Fibroblast of the conjunctiva (primary cell): ENCODE measurements at regions not wholly inside any gene's neighbourhood (a gene's known extent, or its start where the extent isn't known, plus 50 kb on each side); places are given as distances from the start of the nearest gene placed in this dataset.
A peak's percentile ranks its signal among the peaks of the same experiment; 100 is the strongest.

Source experiments
- DNase-seq: peaks from one replicate; pipeline ENCODE4 v3.0.0-alpha.2; 2010; ENCODE audit warnings: low read depth

- DNase-seq = no peak
Measured at GRCh38 chr6:131383421-131384411, 189.3 kb upstream of the ARG1 start.

- DNase-seq = no peak
Measured at GRCh38 chr6:131387562-131388447, 185.2 kb upstream of the ARG1 start.

GRCh38 chr6:131390322-131390721 is 182.7 kb upstream of the ARG1 start:
- no peak for DNase-seq

- DNase-seq = no peak
Measured at GRCh38 chr6:131391116-131391515, 181.9 kb upstream of the ARG1 start.

- DNase-seq = no peak
Measured at GRCh38 chr6:131393433-131393832, 179.6 kb upstream of the ARG1 start.

- no peak for DNase-seq
Measured at GRCh38 chr6:131394768-131395432, 178.1 kb upstream of the ARG1 start.

- DNase-seq = no peak
Measured at GRCh38 chr6:131398176-131398575, 174.8 kb upstream of the ARG1 start.

GRCh38 chr6:131399433-131399832 is 173.6 kb upstream of the ARG1 start:
- DNase-seq = no peak

GRCh38 chr6:131400054-131400778 is 172.8 kb upstream of the ARG1 start:
- DNase-seq = peak; percentile 83

GRCh38 chr6:131400779-131401496 is 172.1 kb upstream of the ARG1 start:
- no peak for DNase-seq

GRCh38 chr6:131408811-131409210 is 164.2 kb upstream of the ARG1 start:
- DNase-seq = no peak

GRCh38 chr6:131410785-131411184 is 162.2 kb upstream of the ARG1 start:
- DNase-seq = no peak

GRCh38 chr6:131412960-131413830 is 159.8 kb upstream of the ARG1 start:
- DNase-seq = no peak

GRCh38 chr6:131413831-131414191 is 159.2 kb upstream of the ARG1 start:
- no peak for DNase-seq

- DNase-seq = no peak
Measured at GRCh38 chr6:131414956-131415355, 158.1 kb upstream of the ARG1 start.

- DNase-seq = no peak
Measured at GRCh38 chr6:131418441-131418840, 154.6 kb upstream of the ARG1 start.

GRCh38 chr6:131419702-131420101 is 153.3 kb upstream of the ARG1 start:
- no peak for DNase-seq

GRCh38 chr6:131424016-131424415 is 149.0 kb upstream of the ARG1 start:
- no peak for DNase-seq

GRCh38 chr6:131424475-131424874 is 148.6 kb upstream of the ARG1 start:
- DNase-seq = no peak
